ENCODE measurements at regions not wholly inside any gene's neighbourhood (a gene's known extent, or its start where the extent isn't known, plus 50 kb on each side); places are given as distances from the start of the nearest gene placed in this dataset.

GRCh38 chr22:48697694-48698276 is 1129.9 kb downstream of the BRD1 start:
- H3K4me3 ChIP-seq (ENCODE audit: low read depth, low read length) = no peak overlapping the region
- TF ChIP-seq, protein P1, sequence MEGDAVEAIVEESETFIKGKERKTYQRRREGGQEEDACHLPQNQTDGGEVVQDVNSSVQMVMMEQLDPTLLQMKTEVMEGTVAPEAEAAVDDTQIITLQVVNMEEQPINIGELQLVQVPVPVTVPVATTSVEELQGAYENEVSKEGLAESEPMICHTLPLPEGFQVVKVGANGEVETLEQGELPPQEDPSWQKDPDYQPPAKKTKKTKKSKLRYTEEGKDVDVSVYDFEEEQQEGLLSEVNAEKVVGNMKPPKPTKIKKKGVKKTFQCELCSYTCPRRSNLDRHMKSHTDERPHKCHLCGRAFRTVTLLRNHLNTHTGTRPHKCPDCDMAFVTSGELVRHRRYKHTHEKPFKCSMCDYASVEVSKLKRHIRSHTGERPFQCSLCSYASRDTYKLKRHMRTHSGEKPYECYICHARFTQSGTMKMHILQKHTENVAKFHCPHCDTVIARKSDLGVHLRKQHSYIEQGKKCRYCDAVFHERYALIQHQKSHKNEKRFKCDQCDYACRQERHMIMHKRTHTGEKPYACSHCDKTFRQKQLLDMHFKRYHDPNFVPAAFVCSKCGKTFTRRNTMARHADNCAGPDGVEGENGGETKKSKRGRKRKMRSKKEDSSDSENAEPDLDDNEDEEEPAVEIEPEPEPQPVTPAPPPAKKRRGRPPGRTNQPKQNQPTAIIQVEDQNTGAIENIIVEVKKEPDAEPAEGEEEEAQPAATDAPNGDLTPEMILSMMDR (IDR thresholded peaks at IDR 0.05; ENCODE audit: borderline replicate concordance, insufficient read depth, low read depth, low read length) = no peak

DNA sequence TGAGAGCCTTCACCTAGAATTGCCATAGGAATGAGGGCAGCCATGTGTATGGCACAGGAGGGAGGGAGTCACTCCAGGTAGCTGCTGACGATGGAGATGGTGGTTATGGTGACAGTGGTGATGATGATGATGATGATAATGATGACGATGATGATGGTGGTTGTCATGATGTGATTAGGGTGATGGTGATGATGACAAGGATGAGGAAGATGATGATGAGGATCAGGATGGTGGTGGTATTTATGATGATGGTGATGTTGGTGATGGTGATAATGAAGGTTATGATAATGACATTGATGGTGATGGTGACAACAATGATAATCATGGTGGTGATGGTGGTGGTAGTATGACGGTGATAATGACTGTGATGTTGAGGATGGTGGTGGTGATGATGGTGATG is 1130.5 kb downstream of the BRD1 start:
- TF ChIP-seq, protein P1 (IDR thresholded peaks at IDR 0.05; ENCODE audit: borderline replicate concordance, insufficient read depth, low read depth, low read length) = no peak
- no peak overlapping the region for H3K4me3 ChIP-seq (ENCODE audit: low read depth, low read length)

DNA sequence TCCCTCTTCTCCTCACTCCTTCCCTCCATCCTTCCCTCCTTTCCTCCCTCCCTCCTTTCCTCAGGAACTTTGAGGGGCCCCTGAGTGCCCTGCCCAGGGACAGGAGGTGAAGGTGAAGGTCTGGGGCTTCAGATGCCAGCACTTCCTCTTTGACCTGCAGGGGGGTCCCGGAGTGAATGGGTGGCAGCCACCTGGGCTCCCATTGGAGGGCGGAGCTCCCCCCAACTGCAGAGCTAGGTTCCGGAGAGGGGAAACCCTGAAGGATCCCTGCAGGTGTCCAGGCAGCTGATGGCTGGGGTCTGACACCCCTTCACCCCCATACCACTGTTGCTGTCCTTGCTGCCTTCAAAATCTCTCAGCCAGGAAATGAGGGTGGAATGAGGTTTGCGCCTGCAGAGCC is 1131.3 kb downstream of the BRD1 start:
- TF ChIP-seq, protein P1 (IDR thresholded peaks at IDR 0.05; ENCODE audit: borderline replicate concordance, insufficient read depth, low read depth, low read length) = no peak
- no peak overlapping the region for H3K4me3 ChIP-seq (ENCODE audit: low read depth, low read length)

DNA sequence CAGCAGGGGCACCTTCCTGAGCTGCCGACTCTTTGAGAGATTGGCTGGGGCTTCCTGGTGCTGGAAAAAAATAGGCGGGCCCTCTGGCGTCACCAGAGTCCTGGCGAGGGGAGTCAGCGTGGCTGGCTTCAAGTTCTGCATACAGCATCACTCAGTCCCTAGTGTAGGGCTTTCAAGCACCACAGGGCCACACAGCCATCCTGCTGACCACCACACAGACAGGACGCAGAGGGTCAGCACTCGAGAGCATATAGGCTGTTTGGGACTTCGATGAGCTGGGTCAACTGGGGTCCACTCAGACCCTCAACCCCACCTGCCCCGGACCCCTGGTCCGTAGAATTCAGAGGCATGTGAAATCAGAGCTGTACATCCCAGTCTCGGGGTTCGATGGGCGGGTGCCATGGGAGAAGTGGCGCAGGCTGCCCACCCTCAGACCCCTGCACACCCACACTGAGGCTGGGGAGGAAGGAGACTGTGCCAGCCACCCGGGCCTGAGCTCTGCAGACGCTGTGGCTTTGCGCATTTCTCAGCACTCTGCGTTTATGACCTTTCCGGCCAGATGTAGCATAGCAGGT is 1131.9 kb downstream of the BRD1 start:
- TF ChIP-seq, protein P1 (IDR thresholded peaks at IDR 0.05; ENCODE audit: borderline replicate concordance, insufficient read depth, low read depth, low read length) = no peak
- H3K4me3 ChIP-seq (ENCODE audit: low read depth, low read length) = no peak overlapping the region

DNA sequence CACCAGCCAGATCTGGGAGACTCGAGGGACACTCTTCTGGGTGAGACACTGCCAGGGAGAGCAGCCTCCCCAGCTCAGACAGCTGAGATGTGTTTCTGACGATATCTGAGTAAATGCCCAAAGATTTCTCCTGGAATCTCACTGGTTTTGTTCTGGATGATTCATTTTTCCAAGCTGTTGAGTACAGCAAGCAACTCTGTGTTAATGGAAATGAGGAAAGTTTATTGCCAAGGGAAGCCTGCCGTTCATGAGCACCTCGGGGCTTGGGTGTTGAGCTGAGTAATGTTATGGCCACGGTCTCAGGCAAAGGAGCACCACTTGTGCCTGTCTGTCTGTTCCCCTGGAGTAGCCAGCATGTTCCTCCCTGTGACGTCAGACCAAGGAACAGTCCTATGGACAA is 1132.4 kb downstream of the BRD1 start:
- no peak overlapping the region for H3K4me3 ChIP-seq (ENCODE audit: low read depth, low read length)
- TF ChIP-seq, protein P1 (IDR thresholded peaks at IDR 0.05; ENCODE audit: borderline replicate concordance, insufficient read depth, low read depth, low read length) = no peak

- TF ChIP-seq, protein P1 (IDR thresholded peaks at IDR 0.05; ENCODE audit: borderline replicate concordance, insufficient read depth, low read depth, low read length) = no peak
- no peak overlapping the region for H3K4me3 ChIP-seq (ENCODE audit: low read depth, low read length)
These were observed 1133.3 kb downstream of the BRD1 start for GRCh38 chr22:48694296-48694883.
